Panc1 (cell line): ENCODE measurements at regions not wholly inside any gene's neighbourhood (a gene's known extent, or its start where the extent isn't known, plus 50 kb on each side); places are given as distances from the start of the nearest gene placed in this dataset.

Experiments
- ATAC-seq: fragments of 200-7000 bp; cut with Tn5 transposase; 2 replicates; pipeline ENCODE4 v1.9.1; 2020; ENCODE audit warnings: mild to moderate bottlenecking, moderate library complexity
- BruUV-seq: library from RNA; stranded (reverse); fragments of 400-500 nt; replicated peaks from 2 replicates; lab custom pipeline; 2021; lab: Mats Ljungman, UMichigan
- CTCF ChIA-PET: fragments of 300-600 bp; sonication (Branson Sonifier 250); formaldehyde crosslinking; loops from one replicate; lab custom pipeline; 2022; ENCODE audit warnings: antibody characterized with exemption; lab: Charles Lee
- POLR2A ChIA-PET: fragments of 300-600 bp; sonication (Branson Sonifier 250); formaldehyde crosslinking; loops from one replicate; lab custom pipeline; 2022; ENCODE audit warnings: antibody characterized with exemption; lab: Charles Lee
- DNase-seq: peaks from one replicate; pipeline ENCODE4 v3.0.0-alpha.2; 2010; ENCODE audit warnings: low read depth, low spot score
- H3K27ac ChIP-seq: 2 replicates; pipeline ENCODE4 v1.5.1; 2011; ENCODE audit warnings: mild to moderate bottlenecking, low read length, inconsistent platforms
- H3K27me3 ChIP-seq: fragments of 200-500 bp; sonication (Bioruptor generic); 2 replicates; pipeline ENCODE4 v1.6.0; 2014; ENCODE audit warnings: low read length, inconsistent platforms; ENCODE audit not compliant: control insufficient read depth, insufficient read depth
- H3K36me3 ChIP-seq: fragments of 200-500 bp; sonication (Bioruptor generic); 2 replicates; pipeline ENCODE4 v1.5.1; 2014; ENCODE audit warnings: inconsistent platforms, mild to moderate bottlenecking, low read length, moderate library complexity; ENCODE audit not compliant: control insufficient read depth, insufficient read depth
- H3K4me1 ChIP-seq: 2 replicates; pipeline ENCODE4 v1.5.1; 2011; ENCODE audit warnings: inconsistent platforms, mild to moderate bottlenecking, low read length, moderate library complexity; ENCODE audit not compliant: control insufficient read depth, insufficient read depth
- H3K4me3 ChIP-seq, 2 experiments: 2 replicates each; pipeline ENCODE4 v1.5.1; 2011 to 2012; ENCODE audit warnings: low read depth in 2 of 2, low read length in 2 of 2, mild to moderate bottlenecking in 2 of 2, inconsistent platforms in 1 of 2, moderate library complexity in 1 of 2
- H3K9me3 ChIP-seq: fragments of 200-500 bp; sonication (Bioruptor generic); 2 replicates; pipeline ENCODE4 v1.5.1; 2014; ENCODE audit warnings: low read depth, mild to moderate bottlenecking, inconsistent platforms, low read length, moderate library complexity; ENCODE audit not compliant: control insufficient read depth, insufficient read depth
- CTCF ChIP-seq: fragments of 450-650 bp; IDR thresholded peaks from 2 replicates; pipeline ENCODE4 v1.5.1; 2017; ENCODE audit warnings: mild to moderate bottlenecking
- POLR2AphosphoS5 ChIP-seq: IDR thresholded peaks from 2 replicates; pipeline ENCODE4 v1.6.1; 2012; ENCODE audit warnings: mild to moderate bottlenecking, low read depth, low read length, moderate library complexity
- REST ChIP-seq, 2 experiments: IDR thresholded peaks; 2 replicates each; pipeline ENCODE4 v1.6.1; 2011 to 2012; ENCODE audit warnings: low read depth in 2 of 2, control low read depth in 1 of 2, low read length in 1 of 2, mild to moderate bottlenecking in 1 of 2, moderate library complexity in 1 of 2; ENCODE audit not compliant: insufficient read depth in 1 of 2
- SIN3A ChIP-seq: IDR thresholded peaks from 2 replicates; pipeline ENCODE4 v1.6.1; 2012; ENCODE audit warnings: low read depth, mild to moderate bottlenecking, low read length, moderate library complexity, borderline replicate concordance; ENCODE audit not compliant: insufficient read depth
- TCF7L2 ChIP-seq: IDR thresholded peaks from 2 replicates; pipeline ENCODE4 v1.6.1; 2011; ENCODE audit warnings: mild to moderate bottlenecking, low read depth, low read length, inconsistent platforms
- in situ Hi-C: cut with HindIII; loops from 2 replicates; pipeline ENCODE4 v1.10.0; 2016; ENCODE audit warnings: low sequenced_read_pairs, low pct_unique_long_range_greater_than_20kb
- intact Hi-C: fragments of 100-400 bp; cut with micrococcal nuclease; formaldehyde crosslinking; loops from one replicate; pipeline ENCODE4 v1.10.0; 2022; ENCODE audit not compliant: unreplicated experiment

- no peak overlapping the region for H3K4me3 ChIP-seq
- BruUV-seq, result no TSS peak
- H3K27ac ChIP-seq, result no peak overlapping the region
- in situ Hi-C loops, result no loop called here
- no peaks in the 10 kb centered on the region for H3K4me1 ChIP-seq
- H3K36me3 ChIP-seq, result no peaks in the 10 kb centered on the region
- no peak for TF ChIP-seq SIN3A
- TF ChIP-seq TCF7L2, result no peak
- TF ChIP-seq CTCF, result no peak
- no peak for TF ChIP-seq REST (IDR thresholded peaks at IDR 0.05; ENCODE audit: insufficient read depth in 1 of 2, low read depth in 2 of 2, low read length in 1 of 2)
- no peak for TF ChIP-seq POLR2AphosphoS5
- ChIA-PET CTCF (no interaction called here), POLR2A (no interaction called here)
- DNase-seq (no peak), ATAC-seq (no peak)
- H3K9me3 ChIP-seq, result no peaks in the 10 kb centered on the region
- H3K27me3 ChIP-seq, result no peaks in the 10 kb centered on the region; the same call in 1 of the 2 replicates
- intact Hi-C loops, result no loop called here
Measured at GRCh38 chr18:75836516-75836915, 409.0 kb upstream of the SMIM21 start.

GRCh38 chr18:75831960-75832359, 404.5 kb upstream of the SMIM21 start:
- H3K36me3 ChIP-seq, result no peaks in the 10 kb centered on the region
- H3K27me3 ChIP-seq, result no peaks in the 10 kb centered on the region
- in situ Hi-C loops (no loop called here), intact Hi-C loops (no loop called here)
- H3K4me1 ChIP-seq, result no peaks in the 10 kb centered on the region
- H3K9me3 ChIP-seq, result no peaks in the 10 kb centered on the region
- BruUV-seq, result no TSS peak
- CTCF ChIA-PET, result no interaction called here
- TF ChIP-seq SIN3A, result no peak
- TF ChIP-seq CTCF, result no peak
- TF ChIP-seq REST (IDR thresholded peaks at IDR 0.05; ENCODE audit: insufficient read depth in 1 of 2, low read depth in 2 of 2, low read length in 1 of 2), result no peak
- TF ChIP-seq POLR2AphosphoS5, result no peak
- TF ChIP-seq TCF7L2, result no peak
- ATAC-seq (no peak), DNase-seq (no peak)
- no peak overlapping the region for H3K4me3 ChIP-seq
- no peak overlapping the region for H3K27ac ChIP-seq
- POLR2A ChIA-PET, result no interaction called here
